SHP77 treated with DMSO at 0.1 percent for 48 hours (cell line): ENCODE measurements at regions not wholly inside any gene's neighbourhood (a gene's known extent, or its start where the extent isn't known, plus 50 kb on each side); places are given as distances from the start of the nearest gene placed in this dataset.
"Not testable (repeated sequence)": the region's sequence is repeated elsewhere in the genome, so short reads cannot be mapped to it uniquely, and the experiment has no call there.

Source experiments
- DNase-seq: peaks from one replicate; lab custom pipeline; 2025; lab: John Stamatoyannopoulos, UW

GRCh38 chr1:88623101-88623500, 61.0 kb upstream of the PKN2 start:
- not testable (repeated sequence) for DNase-seq
